GM18951 (cell line): ENCODE measurements at regions not wholly inside any gene's neighbourhood (a gene's known extent, or its start where the extent isn't known, plus 50 kb on each side); places are given as distances from the start of the nearest gene placed in this dataset.

ENCODE experiments used
- POLR2A ChIP-seq: IDR thresholded peaks from 4 replicates; pipeline ENCODE4 v1.6.1; 2011; ENCODE audit warnings: mild to moderate bottlenecking; ENCODE audit not compliant: insufficient read length, insufficient read depth; ENCODE audit errors: extremely low read depth
- in situ Hi-C: fragments of 300-500 bp; cut with MboI; formaldehyde crosslinking; loops from one replicate; pipeline ENCODE4 v1.12.0; 2022; ENCODE audit warnings: low sequenced_read_pairs, mixed read lengths, inconsistent platforms; ENCODE audit not compliant: unreplicated experiment

- no peak for TF ChIP-seq POLR2A
- in situ Hi-C loops, result no loop called here
Observed at GRCh38 chr7:155997431-155998327, 185.4 kb upstream of the SHH start.

GRCh38 chr7:155996718-155997280 lies 184.5 kb upstream of the SHH start:
- in situ Hi-C loops, result no loop called here
- no peak for TF ChIP-seq POLR2A

GRCh38 chr7:155995183-155995612 lies 182.9 kb upstream of the SHH start:
- TF ChIP-seq POLR2A, result no peak
- in situ Hi-C loops, result no loop called here

GRCh38 chr7:155994279-155994811 lies 182.1 kb upstream of the SHH start:
- in situ Hi-C loops, result no loop called here
- TF ChIP-seq POLR2A, result no peak

GRCh38 chr7:155993420-155994278 lies 181.4 kb upstream of the SHH start:
- in situ Hi-C loops, result no loop called here

GRCh38 chr7:155992974-155993373 lies 180.7 kb upstream of the SHH start:
- in situ Hi-C loops, result no loop called here
- no peak for TF ChIP-seq POLR2A

More at GRCh38 chr7:155993420-155994278, 181.4 kb upstream of the SHH start:
- TF ChIP-seq POLR2A, result no peak

- in situ Hi-C loops, result no loop called here
Observed at GRCh38 chr7:155992538-155992937, 180.3 kb upstream of the SHH start.

GRCh38 chr7:155992107-155992506 lies 179.8 kb upstream of the SHH start:
- TF ChIP-seq POLR2A, result no peak
- in situ Hi-C loops, result no loop called here

More at GRCh38 chr7:155992538-155992937, 180.3 kb upstream of the SHH start:
- no peak for TF ChIP-seq POLR2A

GRCh38 chr7:155991470-155991869 lies 179.2 kb upstream of the SHH start:
- in situ Hi-C loops, result no loop called here
- TF ChIP-seq POLR2A, result no peak

GRCh38 chr7:155988416-155988815 lies 176.2 kb upstream of the SHH start:
- TF ChIP-seq POLR2A, result no peak
- in situ Hi-C loops, result no loop called here

GRCh38 chr7:155987681-155988235 lies 175.5 kb upstream of the SHH start:
- in situ Hi-C loops, result no loop called here

GRCh38 chr7:155986497-155987160 lies 174.4 kb upstream of the SHH start:
- in situ Hi-C loops, result no loop called here

More at GRCh38 chr7:155987681-155988235, 175.5 kb upstream of the SHH start:
- no peak for TF ChIP-seq POLR2A

More at GRCh38 chr7:155986497-155987160, 174.4 kb upstream of the SHH start:
- TF ChIP-seq POLR2A, result no peak
